Prostate gland (tissue), 2 donors: ENCODE measurements at regions not wholly inside any gene's neighbourhood (a gene's known extent, or its start where the extent isn't known, plus 50 kb on each side); places are given as distances from the start of the nearest gene placed in this dataset.

Experiments used
- CTCF ChIP-seq, 4 experiments: fragments of 200-600 bp in 2 of 4; fragments of 450-650 bp in 2 of 4; sonication (generic) in 2 of 4; IDR thresholded peaks; 1 replicate in 3 of 4; 2 replicates in 1 of 4; pipeline ENCODE4 v1.5.1; 2016 to 2019; ENCODE audit warnings: antibody characterized with exemption in 4 of 4, mild to moderate bottlenecking in 2 of 4, moderate library complexity in 2 of 4
- POLR2A ChIP-seq: fragments of 450-650 bp; IDR thresholded peaks from one replicate; pipeline ENCODE4 v1.6.1; 2016; ENCODE audit warnings: antibody characterized with exemption, mild to moderate bottlenecking
- POLR2AphosphoS5 ChIP-seq: sonication (generic); formaldehyde crosslinking; IDR thresholded peaks from one replicate; pipeline ENCODE4 v1.6.1; 2017; ENCODE audit warnings: antibody characterized with exemption

GRCh38 chr12:4852308-4852707 lies 57.4 kb upstream of the KCNA1 start:
- TF ChIP-seq CTCF (IDR thresholded peaks at IDR 0.05) (no peak), POLR2A (no peak), POLR2AphosphoS5 (no peak)
